LNCAP (cell line): ENCODE measurements at regions not wholly inside any gene's neighbourhood (a gene's known extent, or its start where the extent isn't known, plus 50 kb on each side); places are given as distances from the start of the nearest gene placed in this dataset.

Experiments
- TF ChIP-seq, protein P1 (sequence below): fragments of 450-650 bp; IDR thresholded peaks from 2 replicates; pipeline ENCODE4 v1.5.1; 2017; ENCODE audit warnings: mild to moderate bottlenecking

DNA sequence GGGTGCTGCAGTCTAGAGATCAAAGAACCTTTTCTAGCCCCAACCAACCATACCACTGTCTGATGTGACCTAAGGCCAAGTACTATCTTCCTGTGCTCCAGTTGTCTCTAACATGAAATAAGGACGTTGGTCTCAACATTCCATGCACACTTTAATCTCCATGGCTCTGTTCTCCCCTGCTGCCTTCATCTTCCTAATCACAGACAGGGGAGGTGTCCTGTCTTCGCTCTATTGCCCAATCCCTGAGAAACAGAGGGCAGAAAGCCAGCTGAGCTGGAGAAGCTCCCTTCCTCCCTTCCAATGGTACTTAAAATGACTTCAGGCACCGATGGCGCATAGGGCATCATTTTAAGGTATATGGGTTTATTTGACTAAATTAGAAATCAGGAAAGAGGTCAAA, 148.9 kb upstream of the GNAO1 start:
- TF ChIP-seq, protein P1, sequence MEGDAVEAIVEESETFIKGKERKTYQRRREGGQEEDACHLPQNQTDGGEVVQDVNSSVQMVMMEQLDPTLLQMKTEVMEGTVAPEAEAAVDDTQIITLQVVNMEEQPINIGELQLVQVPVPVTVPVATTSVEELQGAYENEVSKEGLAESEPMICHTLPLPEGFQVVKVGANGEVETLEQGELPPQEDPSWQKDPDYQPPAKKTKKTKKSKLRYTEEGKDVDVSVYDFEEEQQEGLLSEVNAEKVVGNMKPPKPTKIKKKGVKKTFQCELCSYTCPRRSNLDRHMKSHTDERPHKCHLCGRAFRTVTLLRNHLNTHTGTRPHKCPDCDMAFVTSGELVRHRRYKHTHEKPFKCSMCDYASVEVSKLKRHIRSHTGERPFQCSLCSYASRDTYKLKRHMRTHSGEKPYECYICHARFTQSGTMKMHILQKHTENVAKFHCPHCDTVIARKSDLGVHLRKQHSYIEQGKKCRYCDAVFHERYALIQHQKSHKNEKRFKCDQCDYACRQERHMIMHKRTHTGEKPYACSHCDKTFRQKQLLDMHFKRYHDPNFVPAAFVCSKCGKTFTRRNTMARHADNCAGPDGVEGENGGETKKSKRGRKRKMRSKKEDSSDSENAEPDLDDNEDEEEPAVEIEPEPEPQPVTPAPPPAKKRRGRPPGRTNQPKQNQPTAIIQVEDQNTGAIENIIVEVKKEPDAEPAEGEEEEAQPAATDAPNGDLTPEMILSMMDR = no peak

DNA sequence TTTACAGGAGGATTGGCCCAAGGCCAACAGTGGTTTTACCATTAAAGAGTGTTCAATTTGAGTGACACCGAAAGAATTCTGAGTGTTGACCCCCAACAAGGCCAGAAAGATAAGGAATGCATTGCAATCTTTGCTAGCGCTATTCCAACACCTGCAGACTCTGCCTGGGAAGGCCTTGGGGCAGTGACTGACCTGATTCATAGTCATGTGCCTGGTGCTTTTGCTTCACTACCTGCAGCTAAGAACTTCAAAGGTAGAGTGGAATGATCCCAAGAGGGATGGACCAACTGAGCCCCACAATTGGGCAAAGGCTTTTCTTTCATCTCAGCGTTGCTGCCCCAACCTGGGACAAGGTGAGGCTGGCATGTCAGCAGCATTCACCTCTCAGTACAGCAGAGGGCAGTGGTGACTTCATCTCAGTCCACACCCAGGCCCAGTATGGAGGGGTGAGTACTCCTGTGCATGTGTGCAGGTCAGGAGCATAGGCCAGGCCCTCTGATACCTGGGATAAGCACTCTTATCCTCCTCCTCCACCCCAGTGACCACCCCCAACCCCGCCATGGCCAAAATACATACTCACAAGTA, 149.6 kb upstream of the GNAO1 start:
- TF ChIP-seq, protein P1 = peak; percentile 51

DNA sequence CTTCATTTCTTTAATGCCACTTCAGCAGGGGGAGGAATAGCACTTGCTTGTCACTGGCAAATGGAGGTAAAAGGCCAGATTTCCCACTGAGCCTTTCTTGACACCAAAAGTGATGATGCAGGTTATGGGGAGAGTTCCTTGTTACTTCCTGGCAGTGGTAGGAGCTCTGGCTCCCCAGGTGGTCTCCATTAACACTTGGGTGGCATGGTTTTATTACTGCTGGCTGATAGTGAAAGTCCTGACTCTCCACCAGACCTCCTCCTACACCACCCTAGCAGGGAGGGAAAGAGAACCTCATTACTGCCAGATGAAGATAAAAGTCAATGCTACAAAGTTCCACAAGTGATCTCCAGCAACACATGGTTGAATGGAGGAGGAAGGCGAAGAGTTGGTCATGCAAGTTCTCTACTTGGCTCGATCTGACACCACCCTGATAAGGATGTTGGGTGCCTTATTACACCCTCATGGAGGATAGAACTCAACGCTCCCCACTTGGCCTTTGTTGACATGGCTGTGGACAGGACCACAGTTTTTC, 152.7 kb upstream of the GNAO1 start:
- TF ChIP-seq, protein P1 = no peak

DNA sequence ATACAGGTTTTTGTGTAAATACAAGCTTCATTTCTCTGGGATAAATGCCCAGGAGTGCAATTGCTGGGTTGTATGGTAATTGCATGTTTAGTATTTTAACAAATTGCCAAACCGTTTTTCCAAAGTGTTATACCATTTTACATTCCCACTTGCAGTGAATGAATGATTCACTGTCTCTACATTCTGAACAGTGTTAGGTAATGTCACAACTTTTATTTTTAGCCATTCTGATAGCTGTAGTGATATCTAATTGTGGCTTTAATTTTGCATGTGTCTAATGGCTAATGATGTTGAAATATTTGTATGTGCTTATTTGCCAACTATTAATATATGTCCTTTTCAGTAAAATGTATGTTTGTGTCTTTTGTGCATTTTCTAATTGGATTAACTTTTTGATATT, 156.9 kb upstream of the CES5A start:
- TF ChIP-seq, protein P1 = no peak

DNA sequence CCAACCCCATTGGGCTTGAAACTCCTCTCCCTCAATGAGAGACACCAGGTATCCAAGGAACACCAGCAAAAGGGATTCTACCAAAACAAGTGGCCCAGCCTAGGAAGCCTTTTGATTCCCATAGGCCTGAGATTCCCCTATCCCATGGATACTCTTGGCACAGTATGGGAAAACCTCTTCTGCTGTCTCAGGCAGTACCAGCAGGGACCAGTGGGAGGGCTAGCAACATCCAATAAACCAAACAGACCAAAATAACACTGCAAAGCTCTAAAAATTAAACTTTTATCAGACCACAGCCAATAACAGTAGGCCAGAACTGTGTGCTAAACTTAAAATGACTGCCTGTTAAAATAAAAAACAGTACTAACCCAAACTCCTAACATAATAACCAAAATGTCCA, 153.9 kb upstream of the CES5A start:
- TF ChIP-seq, protein P1 = no peak

DNA sequence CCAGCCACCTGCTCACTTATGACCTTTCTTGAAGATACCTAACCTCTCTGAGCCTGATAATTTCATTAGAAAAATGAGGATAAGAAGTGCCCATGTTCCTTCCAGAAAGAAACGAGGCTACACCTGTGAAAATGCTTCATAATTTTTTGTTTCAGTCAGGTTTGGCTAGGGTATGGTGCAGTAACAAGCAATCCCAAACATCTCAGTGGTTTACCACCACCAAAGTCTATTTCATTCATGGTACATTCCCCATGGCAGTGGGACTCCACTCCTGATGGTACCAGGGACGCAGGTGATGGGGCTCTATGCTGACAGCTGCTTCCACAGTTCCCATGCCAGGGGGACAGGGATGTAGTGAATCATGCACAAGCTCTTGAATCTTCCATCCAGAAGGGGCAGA, 147.6 kb upstream of the CES5A start:
- TF ChIP-seq, protein P1 = no peak

DNA sequence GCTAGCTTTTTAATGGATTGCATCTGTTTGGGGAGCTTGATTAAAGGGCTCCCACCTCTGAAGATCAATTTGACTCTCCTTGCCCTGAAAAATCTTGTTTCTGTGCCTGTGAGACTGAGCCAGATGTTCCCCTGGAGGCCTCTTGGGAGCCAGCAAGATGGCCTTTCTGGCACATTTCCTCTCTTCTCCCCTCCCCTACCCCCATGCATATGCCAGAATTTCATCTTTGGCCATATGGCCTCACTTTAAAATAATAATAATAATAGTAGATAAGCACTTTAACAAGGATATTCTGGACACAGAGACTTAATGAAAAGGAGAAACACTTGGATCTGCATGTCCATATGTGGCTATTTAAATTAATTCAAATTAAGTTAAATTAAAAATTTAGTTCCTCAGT, 144.1 kb upstream of the CES5A start:
- TF ChIP-seq, protein P1 = no peak
